Endothelial cell (in vitro differentiated cells): ENCODE measurements at regions not wholly inside any gene's neighbourhood (a gene's known extent, or its start where the extent isn't known, plus 50 kb on each side); places are given as distances from the start of the nearest gene placed in this dataset.

Source experiments
- DNase-seq: peaks from one replicate; pipeline ENCODE4 v3.0.0; 2021; ENCODE audit warnings: low spot score
- H3K27ac Mint-ChIP-seq: one replicate; pipeline ENCODE4 v1.8.0; 2021; ENCODE audit warnings: mixed read lengths, inconsistent platforms; ENCODE audit not compliant: unreplicated experiment
- H3K27me3 Mint-ChIP-seq: one replicate; pipeline ENCODE4 v1.8.0; 2021; ENCODE audit warnings: mild to moderate bottlenecking, moderate library complexity, mixed read lengths, inconsistent platforms; ENCODE audit not compliant: unreplicated experiment
- H3K36me3 Mint-ChIP-seq: one replicate; pipeline ENCODE4 v1.8.0; 2021; ENCODE audit warnings: mild to moderate bottlenecking, low read depth, mixed read lengths, inconsistent platforms; ENCODE audit not compliant: unreplicated experiment
- H3K4me1 Mint-ChIP-seq: one replicate; pipeline ENCODE4 v1.8.0; 2021; ENCODE audit warnings: mild to moderate bottlenecking, mixed read lengths, inconsistent platforms; ENCODE audit not compliant: unreplicated experiment
- H3K4me3 Mint-ChIP-seq: one replicate; pipeline ENCODE4 v1.8.0; 2021; ENCODE audit warnings: mild to moderate bottlenecking, mixed read lengths, inconsistent platforms; ENCODE audit not compliant: unreplicated experiment
- H3K9me3 Mint-ChIP-seq: one replicate; pipeline ENCODE4 v1.8.0; 2021; ENCODE audit warnings: mixed read lengths, inconsistent platforms; ENCODE audit not compliant: unreplicated experiment
- TF ChIP-seq, protein P1 (sequence below): fragments of 200-600 bp; sonication (generic); IDR thresholded peaks from one replicate; pipeline ENCODE4 v1.5.0; 2021; ENCODE audit warnings: antibody characterized with exemption; ENCODE audit not compliant: unreplicated experiment

- Mint-ChIP-seq H3K27ac (no peak overlapping the region), H3K36me3 (no peaks in the 10 kb centered on the region), H3K4me1 (no peaks in the 10 kb centered on the region), H3K4me3 (no peak overlapping the region), H3K9me3 (no peaks in the 10 kb centered on the region), H3K27me3 (no peaks in the 10 kb centered on the region)
- DNase-seq = no peak
- TF ChIP-seq, protein P1, sequence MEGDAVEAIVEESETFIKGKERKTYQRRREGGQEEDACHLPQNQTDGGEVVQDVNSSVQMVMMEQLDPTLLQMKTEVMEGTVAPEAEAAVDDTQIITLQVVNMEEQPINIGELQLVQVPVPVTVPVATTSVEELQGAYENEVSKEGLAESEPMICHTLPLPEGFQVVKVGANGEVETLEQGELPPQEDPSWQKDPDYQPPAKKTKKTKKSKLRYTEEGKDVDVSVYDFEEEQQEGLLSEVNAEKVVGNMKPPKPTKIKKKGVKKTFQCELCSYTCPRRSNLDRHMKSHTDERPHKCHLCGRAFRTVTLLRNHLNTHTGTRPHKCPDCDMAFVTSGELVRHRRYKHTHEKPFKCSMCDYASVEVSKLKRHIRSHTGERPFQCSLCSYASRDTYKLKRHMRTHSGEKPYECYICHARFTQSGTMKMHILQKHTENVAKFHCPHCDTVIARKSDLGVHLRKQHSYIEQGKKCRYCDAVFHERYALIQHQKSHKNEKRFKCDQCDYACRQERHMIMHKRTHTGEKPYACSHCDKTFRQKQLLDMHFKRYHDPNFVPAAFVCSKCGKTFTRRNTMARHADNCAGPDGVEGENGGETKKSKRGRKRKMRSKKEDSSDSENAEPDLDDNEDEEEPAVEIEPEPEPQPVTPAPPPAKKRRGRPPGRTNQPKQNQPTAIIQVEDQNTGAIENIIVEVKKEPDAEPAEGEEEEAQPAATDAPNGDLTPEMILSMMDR = no peak
These were observed 117.4 kb downstream of the SUCNR1 start for GRCh38 chr3:151990696-151991376.

DNA sequence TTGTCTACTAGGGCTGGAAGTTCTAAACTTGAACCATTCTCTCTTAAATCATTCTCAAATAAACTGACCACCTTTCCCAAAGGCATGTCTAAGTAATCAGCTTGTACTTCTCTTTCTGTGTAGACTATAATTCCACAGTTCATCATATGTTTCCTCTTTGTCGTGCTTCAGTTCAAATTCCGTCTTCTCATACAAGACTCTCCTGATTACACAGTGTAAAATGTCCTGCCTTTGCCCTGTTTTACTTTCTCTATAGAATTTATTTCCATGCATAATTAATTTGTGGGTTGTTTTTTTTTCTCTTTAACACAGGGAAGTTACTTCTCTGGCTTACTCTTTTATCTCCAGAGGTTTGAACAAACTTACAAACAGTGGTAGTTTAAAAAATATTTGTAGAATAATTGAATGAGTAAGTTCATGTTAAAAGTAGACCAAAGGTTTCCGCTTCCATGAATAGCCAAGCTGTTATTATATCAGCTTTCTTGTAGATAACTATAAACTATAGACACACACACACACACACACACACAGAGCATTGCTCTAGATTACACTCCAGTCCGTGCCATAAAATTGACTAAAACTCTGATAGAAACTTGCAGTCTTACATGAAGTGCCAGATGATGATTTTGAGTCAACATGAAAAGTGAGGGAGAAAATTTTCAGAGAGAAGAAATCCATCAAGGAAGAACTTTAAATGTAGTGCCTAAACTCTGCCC, 119.0 kb downstream of the SUCNR1 start:
- DNase-seq = no peak
- no peaks in the 10 kb centered on the region for H3K36me3 Mint-ChIP-seq
- no peaks in the 10 kb centered on the region for H3K27me3 Mint-ChIP-seq
- no peak overlapping the region for H3K4me3 Mint-ChIP-seq
- H3K9me3 Mint-ChIP-seq = no peaks in the 10 kb centered on the region
- no peak overlapping the region for H3K27ac Mint-ChIP-seq
- H3K4me1 Mint-ChIP-seq = no peaks in the 10 kb centered on the region
- TF ChIP-seq, protein P1 = no peak

DNA sequence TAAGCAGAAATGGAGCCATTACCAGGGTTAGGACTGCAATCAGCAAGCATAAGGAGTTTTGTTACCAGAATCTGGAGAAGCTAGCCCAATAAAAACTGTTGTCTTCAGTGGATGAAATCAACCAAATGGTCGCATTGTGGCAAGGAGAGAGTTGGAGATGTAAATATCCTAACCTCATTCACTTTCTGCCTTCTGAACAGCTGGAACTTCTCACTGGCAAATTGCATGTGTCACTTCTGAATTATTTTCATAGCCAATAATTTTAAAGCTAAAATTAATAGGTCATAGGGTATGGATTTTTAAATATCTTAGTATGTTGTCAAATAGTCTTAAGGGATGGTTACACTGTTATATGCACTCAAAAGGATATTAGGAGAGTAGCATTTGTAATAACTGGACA, 121.6 kb downstream of the SUCNR1 start:
- TF ChIP-seq, protein P1 = no peak
- no peak overlapping the region for H3K27ac Mint-ChIP-seq
- no peak overlapping the region for H3K4me3 Mint-ChIP-seq
- H3K36me3 Mint-ChIP-seq = no peaks in the 10 kb centered on the region
- no peaks in the 10 kb centered on the region for H3K9me3 Mint-ChIP-seq
- no peak for DNase-seq
- H3K27me3 Mint-ChIP-seq = no peaks in the 10 kb centered on the region
- H3K4me1 Mint-ChIP-seq = no peaks in the 10 kb centered on the region

DNA sequence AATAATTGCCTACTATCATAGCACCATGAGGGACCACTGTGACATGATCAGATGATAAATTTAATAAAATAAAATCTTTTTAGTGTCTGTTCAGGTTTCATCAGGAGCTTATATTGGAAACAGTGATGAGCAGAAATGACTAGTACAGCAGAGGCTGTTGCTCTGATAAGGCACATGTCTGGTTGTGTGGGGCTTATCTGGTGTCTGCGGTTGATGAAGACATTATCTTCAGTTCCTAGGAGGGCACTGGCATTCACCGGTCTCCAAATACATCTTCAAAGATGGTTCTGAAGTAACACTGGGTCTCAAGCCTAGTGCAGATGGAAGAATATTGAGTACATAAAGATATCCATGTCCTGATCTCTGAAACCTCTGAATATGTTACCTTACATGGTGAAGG, 125.3 kb downstream of the SUCNR1 start:
- Mint-ChIP-seq H3K4me1 (no peaks in the 10 kb centered on the region), H3K27ac (no peak overlapping the region)
- no peak for DNase-seq

More for the DNA sequence above, 125.3 kb downstream of the SUCNR1 start:
- Mint-ChIP-seq H3K4me3 (no peak overlapping the region), H3K36me3 (no peaks in the 10 kb centered on the region), H3K9me3 (no peaks in the 10 kb centered on the region), H3K27me3 (no peaks in the 10 kb centered on the region)
- TF ChIP-seq, protein P1 = no peak
